GM21390 (cell line): ENCODE measurements at regions not wholly inside any gene's neighbourhood (a gene's known extent, or its start where the extent isn't known, plus 50 kb on each side); places are given as distances from the start of the nearest gene placed in this dataset.

Experiments
- ATAC-seq: cut with Tn5 transposase; IDR thresholded peaks from one replicate; pipeline ENCODE4 v1.9.1; 2021; ENCODE audit not compliant: unreplicated experiment

GRCh38 chr4:63644396-63644795, 764.9 kb downstream of the TECRL start:
- ATAC-seq = no peak

DNA sequence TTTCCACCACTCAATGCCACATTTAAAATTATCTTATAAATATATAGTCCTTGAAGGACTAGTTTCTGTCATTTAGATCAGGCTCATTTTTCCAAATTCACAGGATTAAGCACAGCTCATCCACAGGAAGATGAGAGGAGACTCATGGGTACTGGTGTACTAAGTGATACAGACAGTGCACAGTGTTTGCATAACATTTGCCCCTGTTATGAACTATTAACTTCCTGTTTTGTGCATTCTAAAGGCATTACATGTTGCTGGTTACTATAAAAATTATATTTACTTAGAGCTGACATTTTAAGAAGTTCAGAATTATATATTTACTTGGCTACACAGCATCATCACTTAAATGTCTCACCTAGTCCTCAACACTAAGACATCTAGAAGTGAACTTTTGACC, 772.0 kb downstream of the TECRL start:
- ATAC-seq = no peak

- ATAC-seq = no peak
Measured at GRCh38 chr4:63632858-63633257, 776.4 kb downstream of the TECRL start.

DNA sequence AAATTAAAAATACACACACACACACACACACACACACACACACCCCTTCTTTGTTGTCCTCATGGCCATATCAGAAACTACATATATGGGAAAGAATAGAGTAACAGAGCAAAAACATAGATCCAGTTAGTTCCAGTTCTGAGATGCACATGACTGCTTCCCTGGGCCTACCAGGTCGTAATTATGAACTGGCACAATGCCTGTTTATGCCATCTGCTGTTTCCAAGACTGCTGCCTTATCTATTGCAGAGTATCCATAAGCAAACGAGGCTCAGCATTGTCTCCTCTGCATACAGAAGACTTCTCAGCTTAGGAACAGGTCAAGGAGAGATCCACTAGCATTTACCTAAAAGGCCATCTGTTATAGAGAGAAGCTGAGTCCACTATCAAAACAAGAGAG, 789.0 kb downstream of the TECRL start:
- ATAC-seq = no peak

DNA sequence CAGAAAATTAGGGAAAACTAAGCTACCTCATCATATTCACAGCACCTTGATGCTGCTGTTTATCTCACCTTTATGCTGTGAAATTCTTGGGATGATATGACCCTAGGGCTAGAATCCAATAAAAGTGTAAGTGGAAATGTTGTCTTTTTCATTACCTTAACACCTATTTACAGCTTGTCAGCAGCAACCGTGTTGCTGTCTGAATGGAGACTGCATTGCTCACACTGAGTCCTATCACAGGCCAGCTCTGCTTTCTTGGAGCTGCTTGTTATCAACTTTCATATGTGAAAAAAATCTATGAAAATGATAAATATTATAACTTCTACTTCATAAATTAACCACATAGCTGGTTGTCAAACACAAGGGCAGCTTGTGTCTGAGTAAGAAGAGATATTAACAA, 789.5 kb downstream of the TECRL start:
- ATAC-seq = no peak

DNA sequence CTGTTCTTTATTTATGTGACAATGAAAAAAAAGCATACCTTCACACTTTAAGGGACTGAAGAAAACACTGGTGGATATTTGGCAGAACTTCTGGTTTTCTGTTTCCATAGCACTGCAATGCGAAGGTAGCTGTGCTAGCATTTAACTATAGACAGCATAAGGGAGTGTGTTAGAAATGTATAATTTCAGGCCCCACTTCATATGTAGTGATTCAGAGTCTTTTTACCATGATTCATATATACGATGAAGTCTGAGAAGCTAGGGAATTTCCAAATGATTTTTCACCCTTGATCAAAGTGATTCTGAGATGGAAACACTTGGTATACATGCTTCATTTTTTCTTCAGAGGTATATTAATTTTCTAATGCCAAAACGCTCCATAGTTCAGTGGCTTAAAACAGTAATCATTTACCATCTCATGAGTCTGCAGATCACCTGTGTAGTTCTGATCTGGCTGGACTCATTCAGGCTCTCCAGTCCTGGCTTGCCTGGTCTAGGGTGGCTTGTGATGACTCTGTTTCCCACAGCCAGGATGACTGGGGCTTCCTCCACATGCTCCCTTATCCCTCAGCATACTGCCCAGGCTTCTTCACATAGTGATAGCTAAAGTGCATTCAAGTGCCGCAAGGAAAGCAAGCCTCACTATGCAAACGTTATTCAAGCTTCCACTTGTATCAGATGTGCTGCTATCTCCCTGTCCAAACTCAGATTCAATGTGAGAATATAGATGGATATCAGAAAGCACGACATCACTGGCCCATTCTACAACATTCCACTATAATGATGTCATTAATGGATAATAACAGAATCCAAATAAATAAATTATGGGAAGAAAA, 790.1 kb downstream of the TECRL start:
- ATAC-seq = no peak

DNA sequence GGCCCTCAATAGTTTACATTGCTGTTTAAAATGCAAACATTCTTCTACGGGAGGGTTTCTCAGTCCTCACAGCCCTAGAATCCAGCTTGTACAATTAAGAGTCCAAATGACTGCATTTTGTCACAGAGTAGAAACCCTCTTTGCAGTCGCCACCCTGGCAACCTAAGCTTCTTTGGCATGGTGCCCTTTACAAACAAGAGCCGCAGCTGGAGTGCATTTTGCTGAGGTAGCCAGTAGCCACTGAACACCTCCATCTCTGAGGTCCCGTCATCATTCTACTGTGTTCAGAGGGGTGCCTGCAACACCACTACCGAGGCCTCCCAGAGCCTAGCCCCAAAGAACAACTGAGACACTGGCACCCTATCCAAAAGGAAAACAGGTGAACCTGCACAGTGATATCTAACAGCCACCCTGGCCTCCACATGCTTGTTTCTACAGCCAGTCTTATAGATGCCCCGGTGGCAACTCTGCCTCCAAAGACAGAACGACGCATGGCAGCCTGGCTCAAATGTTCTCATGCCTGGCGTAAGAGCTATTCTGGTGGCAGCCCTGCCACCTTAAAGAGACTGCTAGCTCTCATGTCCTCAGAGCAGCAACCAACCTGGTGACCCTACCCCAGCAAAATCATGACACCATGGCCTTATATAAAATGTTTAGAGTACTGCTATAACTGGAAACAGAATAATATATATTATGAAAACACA, 801.9 kb downstream of the TECRL start:
- ATAC-seq = no peak

DNA sequence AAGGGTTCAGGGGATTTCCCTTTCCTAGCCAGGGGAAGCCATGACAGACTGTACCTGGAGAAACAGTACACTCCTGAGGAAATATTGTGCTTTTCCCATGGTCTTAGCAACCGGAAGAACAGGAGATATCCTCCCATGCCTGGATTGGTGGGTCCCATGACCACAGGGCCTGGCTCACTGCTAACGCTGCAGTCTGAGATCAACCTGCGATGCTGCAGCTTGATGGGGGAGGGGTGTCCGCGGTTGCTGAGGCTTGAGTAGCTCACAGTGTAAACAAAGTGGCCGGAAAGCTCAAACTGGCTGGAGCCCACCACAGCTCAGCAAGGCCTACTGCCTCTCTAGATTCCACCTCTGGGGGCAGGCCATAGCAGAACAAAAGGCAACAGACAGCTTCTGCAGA, 819.5 kb downstream of the TECRL start:
- ATAC-seq = no peak

GRCh38 chr4:63583561-63583960, 825.7 kb downstream of the TECRL start:
- ATAC-seq = no peak

DNA sequence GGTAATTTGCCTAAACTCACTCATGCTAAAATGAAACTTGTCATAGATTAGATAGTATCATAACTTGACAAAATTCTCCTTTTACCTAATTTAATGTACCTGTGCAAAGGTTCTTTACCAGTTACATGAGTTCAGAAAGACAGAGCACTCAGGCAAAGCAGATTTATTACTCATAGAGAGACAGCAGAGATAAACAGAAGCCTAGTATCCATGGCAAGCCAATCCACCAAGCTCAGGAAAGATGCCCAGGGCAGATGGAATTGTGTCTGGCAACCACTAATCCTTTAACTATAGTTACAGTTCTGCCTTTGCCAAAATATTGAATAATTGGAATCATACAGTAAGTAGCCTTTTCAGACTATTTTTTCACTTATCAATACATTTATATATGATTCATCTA, 826.2 kb downstream of the TECRL start:
- ATAC-seq = no peak

GRCh38 chr4:63580796-63581475, 828.3 kb downstream of the TECRL start:
- no peak for ATAC-seq

DNA sequence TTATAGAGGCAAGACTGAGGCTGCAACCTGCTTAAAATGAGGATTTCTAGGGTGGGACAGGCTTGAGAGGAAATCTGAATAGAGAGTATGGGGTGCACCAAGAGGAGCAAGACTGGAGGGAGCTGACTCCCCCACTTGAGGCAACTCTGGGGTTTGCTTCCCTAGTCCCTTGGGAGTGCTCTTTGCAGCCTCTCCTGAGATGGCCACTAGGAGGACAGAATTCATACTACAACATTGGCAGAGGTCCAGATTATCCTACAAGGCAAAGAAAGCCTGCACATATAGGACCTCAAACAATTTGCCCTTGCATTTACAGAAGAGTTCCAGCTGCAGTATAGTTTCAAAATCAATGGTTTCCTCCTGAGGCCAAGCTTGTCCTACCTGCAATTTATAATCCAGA, 830.9 kb downstream of the TECRL start:
- ATAC-seq = no peak

- ATAC-seq = no peak
Measured at GRCh38 chr4:63566658-63567057, 842.6 kb downstream of the TECRL start.

DNA sequence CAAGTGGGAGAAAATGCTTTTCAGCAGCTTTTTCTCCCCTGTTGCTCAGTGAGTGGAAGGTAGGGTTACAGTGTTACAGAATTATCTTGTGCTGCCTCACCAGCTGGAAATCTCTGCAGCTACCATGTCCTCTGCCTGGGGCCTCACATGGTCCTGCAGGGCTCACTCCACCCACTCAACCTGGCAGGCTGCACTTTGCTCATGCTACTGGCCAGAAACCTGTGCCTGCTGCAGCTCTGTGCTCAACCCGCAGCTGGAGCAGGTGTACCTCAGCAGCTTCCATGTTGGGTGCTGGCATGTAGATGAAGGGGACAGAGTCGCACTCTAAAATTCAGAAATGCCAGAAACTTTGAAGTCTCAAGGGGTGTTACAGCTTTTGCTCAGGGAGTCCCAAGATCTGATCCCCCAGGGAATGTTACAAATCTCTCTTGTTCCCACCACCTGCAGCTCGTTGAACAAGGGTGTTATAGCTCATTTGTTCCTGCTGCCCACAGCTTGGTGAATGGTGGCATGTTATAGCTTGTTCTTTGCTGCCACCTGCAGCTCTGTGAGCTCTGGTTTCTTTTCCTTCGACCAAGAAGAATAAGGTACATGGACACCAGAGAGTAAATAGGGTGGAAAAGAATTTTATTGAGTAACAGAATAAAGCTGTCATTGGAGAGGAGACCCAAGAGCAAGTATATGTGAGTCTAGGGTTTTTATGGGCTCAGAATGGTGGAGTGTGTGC, 845.8 kb downstream of the TECRL start:
- ATAC-seq = no peak

GRCh38 chr4:63558709-63559108, 850.5 kb downstream of the TECRL start:
- ATAC-seq = no peak

DNA sequence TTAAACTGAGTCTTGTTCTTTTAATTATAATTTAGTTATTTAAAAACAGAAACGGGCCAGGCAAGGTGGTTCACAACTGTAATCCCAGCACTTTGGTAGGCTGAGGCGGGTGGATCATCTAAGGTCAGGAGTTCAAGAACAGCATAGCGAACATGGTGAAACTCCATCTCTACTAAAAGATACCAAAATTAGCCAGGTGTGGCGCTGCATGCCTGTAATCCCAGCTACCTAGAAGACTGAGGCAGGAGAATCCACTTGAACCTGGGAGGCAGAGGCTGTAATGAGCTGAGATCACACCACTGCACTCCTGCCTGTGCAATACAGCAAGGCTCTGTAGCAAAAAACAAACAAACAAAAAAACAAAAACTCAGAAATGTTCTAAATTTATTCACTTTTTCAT, 852.9 kb downstream of the TECRL start:
- no peak for ATAC-seq

GRCh38 chr4:63553123-63553522, 856.1 kb downstream of the TECRL start:
- ATAC-seq = no peak

DNA sequence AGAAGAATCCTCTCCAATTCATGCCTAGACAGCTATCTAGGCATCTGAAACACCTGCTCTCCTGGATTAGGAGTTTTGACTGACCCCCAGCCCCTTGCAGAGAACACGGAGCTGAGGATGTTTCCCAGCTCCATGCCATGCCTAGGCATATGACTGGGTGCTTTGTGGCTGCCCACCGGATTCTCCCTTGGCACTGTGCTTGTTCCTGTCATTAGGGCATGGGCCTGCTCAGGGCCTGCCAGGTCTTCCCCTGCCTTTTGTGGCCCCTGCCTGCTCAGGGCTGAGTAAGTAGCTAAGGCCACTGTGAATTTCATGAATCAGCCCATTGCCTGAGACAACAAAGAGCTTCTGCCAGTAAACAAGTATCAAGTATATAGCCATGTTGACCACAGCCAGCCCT, 867.4 kb downstream of the TECRL start:
- no peak for ATAC-seq

DNA sequence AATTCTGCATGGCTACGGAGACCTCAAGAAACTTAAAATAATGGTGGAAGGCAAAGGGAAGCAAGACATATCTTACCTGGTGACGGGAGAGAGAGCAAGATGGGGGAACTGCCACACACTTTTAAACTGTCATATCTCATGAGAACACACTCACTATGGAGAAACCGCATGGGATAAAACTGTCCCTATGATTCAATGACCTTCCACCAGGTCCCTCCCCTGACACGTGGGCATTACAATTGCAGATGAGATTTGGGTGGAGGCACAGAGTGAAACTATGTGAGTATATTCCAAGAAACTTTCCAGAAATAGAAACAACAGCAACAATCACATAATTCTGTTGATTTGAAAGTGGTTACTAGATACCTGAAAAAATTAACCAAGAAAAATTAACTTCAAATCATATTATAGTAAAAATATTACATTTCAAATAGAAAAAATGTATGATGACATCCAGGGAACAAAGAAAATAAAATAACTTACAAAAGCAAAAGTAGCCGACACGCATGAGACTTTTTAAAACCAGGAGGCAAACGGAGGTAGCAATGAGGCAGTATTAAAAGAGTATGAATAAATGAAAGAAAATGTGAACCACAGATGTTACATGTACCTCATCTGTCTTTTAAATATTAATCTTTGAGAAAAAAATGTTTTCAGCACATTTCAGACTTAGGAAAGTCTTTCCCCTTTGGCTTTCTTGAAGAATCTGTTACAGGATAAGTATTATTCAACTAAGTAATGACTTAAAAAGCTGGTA, 879.5 kb downstream of the TECRL start:
- ATAC-seq = no peak

- no peak for ATAC-seq
Measured at GRCh38 chr4:63528256-63528991, 880.8 kb downstream of the TECRL start.
